Activated CD4-positive, alpha-beta T cell treated with anti-CD3 and anti-CD28 coated beads, Interleukin-2, Interleukin-4, amounts not matched to agents 100 ng/mL and 50 ng/mL, durations not matched to agents 16 hours and 8 hours (primary cell): ENCODE measurements at regions not wholly inside any gene's neighbourhood (a gene's known extent, or its start where the extent isn't known, plus 50 kb on each side); places are given as distances from the start of the nearest gene placed in this dataset.
"Not testable (repeated sequence)": the region's sequence is repeated elsewhere in the genome, so short reads cannot be mapped to it uniquely, and the experiment has no call there.

Source experiments
- DNase-seq: peaks from one replicate; pipeline ENCODE4 v3.0.0-alpha.2; 2020; ENCODE audit warnings: low spot score

DNA sequence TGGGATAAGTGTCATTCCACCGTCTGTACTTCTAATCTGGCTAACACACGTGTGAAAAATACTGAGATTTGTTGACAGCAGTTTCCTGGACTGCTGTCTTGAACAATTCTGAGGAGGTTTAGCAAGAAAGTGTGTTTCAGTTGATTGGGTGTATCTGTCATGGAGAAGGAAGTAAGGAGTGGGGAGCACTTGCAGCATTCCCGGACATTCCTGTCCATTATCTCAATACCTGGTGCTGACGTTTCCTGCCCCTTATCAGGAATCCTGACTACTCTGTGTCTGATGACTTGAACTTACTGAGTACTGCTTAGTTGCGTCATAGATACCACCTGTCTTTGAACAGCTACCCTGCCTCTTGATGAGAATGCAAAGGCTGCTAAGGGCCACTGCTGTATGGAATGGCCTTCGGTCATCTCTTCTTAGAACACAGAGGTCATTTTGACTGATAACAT, 72.0 kb upstream of the VKORC1L1 start:
- no peak for DNase-seq

DNA sequence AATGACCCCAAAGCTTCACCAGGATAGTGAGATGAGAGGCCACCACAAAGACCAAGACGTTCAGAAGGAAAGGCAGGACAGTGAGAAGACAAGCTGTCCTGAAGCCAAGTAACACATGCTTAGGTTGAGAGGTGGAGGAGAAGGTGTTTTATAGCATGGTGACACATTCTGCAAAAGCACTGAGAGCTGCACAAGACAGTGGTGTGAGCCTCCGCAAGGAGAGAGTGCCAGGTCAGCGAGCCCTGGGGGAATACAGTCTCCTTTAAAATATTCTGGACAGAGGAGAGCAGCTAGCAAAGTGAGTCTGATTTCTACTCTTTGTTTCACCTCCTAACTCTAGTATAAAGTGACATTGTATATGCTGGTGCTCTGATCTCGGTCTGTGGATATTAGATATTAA, 68.0 kb upstream of the VKORC1L1 start:
- no peak for DNase-seq

DNA sequence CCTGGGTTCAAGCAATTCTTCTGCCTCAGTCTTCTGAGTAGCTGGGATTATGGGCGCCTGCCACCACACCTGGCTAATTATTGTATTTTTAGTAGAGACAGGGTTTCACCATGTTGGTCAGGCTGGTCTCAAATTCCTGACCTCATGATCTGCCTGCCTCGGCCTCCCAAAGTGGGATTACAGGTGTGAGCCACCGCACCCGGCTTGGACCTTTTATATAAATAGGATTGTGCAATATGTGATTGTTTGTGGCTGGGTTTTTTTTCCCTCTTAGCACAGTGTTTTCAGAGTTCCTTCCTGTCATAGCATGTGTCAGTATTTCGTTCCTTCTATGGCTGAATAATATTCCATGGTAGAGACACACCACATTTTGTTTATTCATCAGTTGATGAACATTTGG, 65.8 kb upstream of the VKORC1L1 start:
- DNase-seq: not testable (repeated sequence)

- DNase-seq: peak; percentile 40
Measured at GRCh38 chr7:65809259-65809981, 63.5 kb upstream of the VKORC1L1 start.

DNA sequence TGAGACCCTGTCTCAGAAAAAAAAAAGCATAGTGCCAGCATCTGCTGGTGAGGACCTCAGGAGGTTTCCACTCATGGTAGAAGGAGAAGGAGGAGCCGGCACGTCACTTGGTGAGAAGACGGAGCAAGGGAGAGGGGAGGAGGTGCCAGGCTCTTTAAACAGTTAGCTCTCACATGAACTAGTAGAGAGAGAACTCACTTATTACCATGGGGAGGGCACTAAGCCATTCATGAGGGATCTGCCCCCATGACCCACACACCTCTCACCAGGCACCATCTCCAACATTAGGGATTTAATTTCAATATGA, 62.9 kb upstream of the VKORC1L1 start:
- DNase-seq: no peak

- DNase-seq: no peak
Measured at GRCh38 chr7:65812281-65812680, 60.6 kb upstream of the VKORC1L1 start.

- not testable (repeated sequence) for DNase-seq
Measured at GRCh38 chr7:65814556-65815167, 58.2 kb upstream of the VKORC1L1 start.

DNA sequence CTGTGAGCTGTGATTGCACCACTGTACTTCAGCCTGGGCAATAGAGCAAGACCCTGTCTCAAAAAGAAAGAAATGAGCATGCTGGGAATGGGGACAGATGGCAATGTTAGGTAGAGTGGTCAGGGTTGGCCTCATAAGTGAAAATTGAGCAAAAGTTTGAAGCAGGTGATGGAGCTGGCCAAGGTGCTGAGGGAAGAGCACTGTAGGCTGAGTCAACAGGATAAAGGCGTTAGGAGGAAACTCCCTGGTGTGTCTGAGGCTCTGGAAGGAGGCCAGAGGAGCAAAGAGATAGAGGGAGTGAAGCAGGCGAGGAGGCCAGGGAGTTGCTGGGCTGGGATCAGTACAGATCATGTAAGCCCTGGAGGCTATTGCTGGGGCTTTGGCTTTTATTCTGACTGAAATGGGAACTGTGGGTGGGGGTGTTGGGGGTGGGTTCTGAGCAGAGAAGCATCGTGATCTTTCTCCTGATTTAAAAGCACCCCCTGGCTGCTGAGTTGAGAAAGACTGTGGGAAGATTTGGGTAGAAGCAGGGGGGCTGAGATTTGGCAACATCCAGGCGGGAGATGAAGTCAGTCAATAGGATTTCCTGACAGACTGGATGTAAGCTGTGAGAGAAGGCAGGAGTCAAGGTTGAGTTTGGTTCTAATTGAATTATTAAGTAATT, 52.5 kb upstream of the VKORC1L1 start:
- no peak for DNase-seq
